Activated T-helper 1 cell treated with anti-CD3 and anti-CD28 coated beads, Interleukin-12 subunit alpha, Interleukin-12 subunit beta, Interleukin-2, Interleukin-4 antibody, amounts not matched to agents 30 ng/mL and 10 ng/mL and 1 ng/mL, durations not matched to agents 14 hours and 24 hours and 36 hours (primary cell): ENCODE measurements at regions not wholly inside any gene's neighbourhood (a gene's known extent, or its start where the extent isn't known, plus 50 kb on each side); places are given as distances from the start of the nearest gene placed in this dataset.

Experiments used
- DNase-seq: peaks from one replicate; pipeline ENCODE4 v3.0.0; 2021; ENCODE audit warnings: low spot score
- H3K27ac Mint-ChIP-seq: one replicate; pipeline ENCODE4 v1.8.0; 2021; ENCODE audit warnings: mild to moderate bottlenecking, mixed read lengths
- H3K27me3 Mint-ChIP-seq: one replicate; pipeline ENCODE4 v1.8.0; 2022; ENCODE audit warnings: mild to moderate bottlenecking, moderate library complexity, mixed read lengths; ENCODE audit not compliant: insufficient read depth
- H3K36me3 Mint-ChIP-seq: one replicate; pipeline ENCODE4 v1.8.0; 2021; ENCODE audit warnings: low read depth, mixed read lengths
- H3K4me1 Mint-ChIP-seq: one replicate; pipeline ENCODE4 v1.8.0; 2021; ENCODE audit warnings: low read depth, mixed read lengths
- H3K4me3 Mint-ChIP-seq: one replicate; pipeline ENCODE4 v1.8.0; 2021; ENCODE audit warnings: mild to moderate bottlenecking, moderate library complexity, mixed read lengths
- H3K9me3 Mint-ChIP-seq: one replicate; pipeline ENCODE4 v1.8.0; 2021; ENCODE audit warnings: mixed read lengths
- intact Hi-C: fragments of 100-400 bp; cut with micrococcal nuclease; formaldehyde crosslinking; loops from one replicate; pipeline ENCODE4 v1.15.1; 2024

DNA sequence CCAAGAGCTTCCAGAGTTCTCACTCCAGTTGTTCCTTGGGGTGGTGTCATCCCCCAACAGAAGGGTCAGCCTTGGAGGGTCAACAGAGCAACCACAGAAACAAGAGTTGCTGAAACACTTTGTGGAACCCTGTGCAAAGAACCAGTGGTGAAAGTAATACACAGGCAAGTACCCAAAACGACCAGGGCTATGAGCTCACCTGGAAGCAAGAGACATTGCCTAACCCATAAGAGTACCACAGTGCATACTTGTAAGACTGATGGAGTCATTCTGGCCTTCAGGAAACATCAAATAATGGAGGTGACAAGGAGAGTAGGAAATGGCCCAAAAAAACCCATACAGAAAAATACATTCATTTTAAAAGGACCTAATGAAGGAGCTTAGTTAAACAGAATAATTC lies 184.3 kb upstream of the TSC22D1 start:
- intact Hi-C loops: no loop called here
- Mint-ChIP-seq H3K9me3 (no peaks in the 10 kb centered on the region), H3K4me1 (peaks cover 46% of the 10 kb centered on the region), H3K27ac (no peak overlapping the region), H3K27me3 (peaks cover 2% of the 10 kb centered on the region), H3K36me3 (no peaks in the 10 kb centered on the region), H3K4me3 (no peak overlapping the region)
- no peak for DNase-seq

DNA sequence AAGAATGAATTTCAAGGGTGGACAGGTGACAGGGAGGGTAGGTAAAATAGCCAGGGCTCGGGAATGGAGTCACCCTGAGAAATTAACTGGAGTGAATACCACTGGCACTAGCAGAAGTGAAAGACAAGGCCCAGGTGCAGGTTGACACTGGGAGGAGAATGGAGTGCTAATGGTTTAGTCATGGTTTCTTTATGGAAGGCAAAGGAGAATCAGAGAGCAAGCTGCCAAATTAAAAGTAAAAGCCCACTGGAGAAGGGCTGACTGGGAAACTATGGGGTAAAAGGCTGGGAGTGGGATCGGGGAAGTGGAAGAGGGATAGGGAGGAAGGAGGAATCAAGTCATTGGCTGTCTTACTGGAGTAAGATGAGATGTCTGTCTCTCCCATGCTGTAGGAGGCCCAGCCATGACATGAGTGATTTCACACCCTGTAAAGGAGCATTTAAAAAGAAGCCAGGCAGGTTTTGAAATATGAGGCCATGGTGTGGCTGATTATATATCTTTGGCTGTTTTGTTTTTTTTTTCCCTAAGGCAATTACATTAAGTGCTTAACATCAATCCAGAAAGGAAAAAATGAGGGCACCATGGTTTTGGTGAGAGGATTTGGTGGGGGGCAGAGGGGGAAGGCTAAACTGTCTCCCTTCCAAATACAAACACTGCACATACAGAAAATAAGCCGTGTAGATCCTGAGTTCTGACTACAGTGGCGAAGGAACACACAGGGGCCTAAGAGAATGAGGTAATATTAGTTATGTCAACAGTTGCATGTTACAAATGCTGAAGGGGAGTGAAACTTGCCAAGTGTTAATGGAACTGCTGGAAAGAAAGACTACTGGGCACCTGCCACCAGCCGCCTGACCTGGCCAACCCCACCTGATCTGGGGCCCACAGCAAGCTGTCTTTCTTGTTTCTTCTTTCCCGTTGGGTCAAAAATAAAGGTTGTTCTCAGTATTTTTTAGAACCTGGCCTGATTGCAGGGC lies 183.5 kb upstream of the TSC22D1 start:
- intact Hi-C loops: loop anchor here (1.0 kb wide), 1 partner anchor 9 kb away; no protein-coding TSS in a partner anchor
- Mint-ChIP-seq H3K4me1 (peaks cover 41% of the 10 kb centered on the region), H3K36me3 (no peaks in the 10 kb centered on the region), H3K9me3 (no peaks in the 10 kb centered on the region), H3K4me3 (no peak overlapping the region), H3K27me3 (peaks cover 2% of the 10 kb centered on the region), H3K27ac (no peak overlapping the region)
- DNase-seq: no peak

GRCh38 chr13:44758630-44759383 lies 182.7 kb upstream of the TSC22D1 start:
- H3K27me3 Mint-ChIP-seq: peaks cover 2% of the 10 kb centered on the region
- intact Hi-C loops: loop anchor here (1.0 kb wide), 3 partner anchors 9 to 110 kb away; no protein-coding TSS in a partner anchor
- no peak for DNase-seq
- peaks cover 32% of the 10 kb centered on the region for H3K4me1 Mint-ChIP-seq
- H3K36me3 Mint-ChIP-seq: no peaks in the 10 kb centered on the region
- no peaks in the 10 kb centered on the region for H3K9me3 Mint-ChIP-seq
- peak overlapping the region; percentile 79 for H3K27ac Mint-ChIP-seq
- H3K4me3 Mint-ChIP-seq: no peak overlapping the region

- Mint-ChIP-seq H3K4me3 (no peak overlapping the region), H3K4me1 (peaks cover 29% of the 10 kb centered on the region), H3K9me3 (no peaks in the 10 kb centered on the region), H3K27ac (no peak overlapping the region), H3K27me3 (peaks cover 5% of the 10 kb centered on the region), H3K36me3 (no peaks in the 10 kb centered on the region)
- no peak for DNase-seq
- intact Hi-C loops: loop anchor here (1.0 kb wide), 2 partner anchors 59 to 108 kb away; no protein-coding TSS in a partner anchor
Observed at GRCh38 chr13:44757671-44758070, 181.5 kb upstream of the TSC22D1 start.

DNA sequence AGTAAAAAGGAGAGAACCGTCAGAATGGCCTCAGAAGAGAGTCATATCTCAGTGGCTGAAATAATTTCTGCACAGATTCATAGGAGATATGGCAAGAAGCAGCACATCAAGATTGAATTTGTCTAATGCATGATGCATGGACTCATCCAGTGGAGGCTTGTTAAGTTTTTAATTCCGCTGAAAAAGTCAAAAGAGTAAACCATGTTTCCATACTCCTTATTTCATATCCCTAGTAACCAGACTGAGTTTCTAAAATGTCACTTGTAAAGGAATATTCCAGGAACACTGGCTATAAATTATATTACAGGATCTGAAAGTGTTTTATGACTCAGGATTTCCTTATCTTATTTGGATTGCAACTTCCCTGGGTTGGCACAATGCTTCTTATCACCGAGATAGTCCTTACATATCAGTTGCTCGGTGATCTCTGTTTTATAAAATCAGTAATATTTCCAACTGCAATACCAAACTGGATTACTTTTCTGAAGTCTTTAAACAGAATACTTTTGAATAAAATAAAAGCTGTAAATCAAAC lies 180.2 kb upstream of the TSC22D1 start:
- H3K4me1 Mint-ChIP-seq: peaks cover 29% of the 10 kb centered on the region
- peaks cover 8% of the 10 kb centered on the region for H3K27me3 Mint-ChIP-seq
- H3K27ac Mint-ChIP-seq: peak overlapping the region; percentile 37
- no peaks in the 10 kb centered on the region for H3K9me3 Mint-ChIP-seq
- H3K36me3 Mint-ChIP-seq: no peaks in the 10 kb centered on the region
- H3K4me3 Mint-ChIP-seq: no peak overlapping the region
- no peak for DNase-seq
- intact Hi-C loops: no loop called here

DNA sequence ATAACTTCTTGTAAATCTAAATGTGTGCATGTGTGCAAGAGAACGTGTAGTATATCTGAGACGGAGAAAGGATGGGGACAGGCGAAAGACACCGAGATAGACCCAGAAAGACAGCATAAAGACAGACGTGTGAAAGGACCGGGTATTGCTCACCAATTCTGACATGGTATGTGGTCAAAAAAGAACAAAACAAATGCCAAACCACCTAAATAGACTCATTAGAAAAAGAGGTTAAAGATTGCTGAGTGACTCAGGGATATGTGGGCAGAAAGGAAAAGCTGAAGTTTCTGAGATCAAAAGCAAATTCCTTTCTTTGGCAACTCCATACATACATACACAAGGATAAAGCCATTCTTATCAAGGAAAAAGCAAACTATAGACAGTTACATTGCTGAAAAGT lies 179.7 kb upstream of the TSC22D1 start:
- peaks cover 8% of the 10 kb centered on the region for H3K27me3 Mint-ChIP-seq

GRCh38 chr13:44752164-44752563 lies 176.0 kb upstream of the TSC22D1 start:
- H3K36me3 Mint-ChIP-seq: no peaks in the 10 kb centered on the region
- no peak for DNase-seq
- no peaks in the 10 kb centered on the region for H3K9me3 Mint-ChIP-seq
- no peak overlapping the region for H3K4me3 Mint-ChIP-seq
- H3K4me1 Mint-ChIP-seq: peaks cover 7% of the 10 kb centered on the region
- H3K27me3 Mint-ChIP-seq: peaks cover 8% of the 10 kb centered on the region
- no peak overlapping the region for H3K27ac Mint-ChIP-seq
- intact Hi-C loops: no loop called here

More for the DNA sequence above, 179.7 kb upstream of the TSC22D1 start:
- Mint-ChIP-seq H3K27ac (peak overlapping the region; percentile 37), H3K4me1 (peaks cover 29% of the 10 kb centered on the region), H3K9me3 (no peaks in the 10 kb centered on the region), H3K36me3 (no peaks in the 10 kb centered on the region), H3K4me3 (no peak overlapping the region)
- DNase-seq: no peak
- intact Hi-C loops: no loop called here

DNA sequence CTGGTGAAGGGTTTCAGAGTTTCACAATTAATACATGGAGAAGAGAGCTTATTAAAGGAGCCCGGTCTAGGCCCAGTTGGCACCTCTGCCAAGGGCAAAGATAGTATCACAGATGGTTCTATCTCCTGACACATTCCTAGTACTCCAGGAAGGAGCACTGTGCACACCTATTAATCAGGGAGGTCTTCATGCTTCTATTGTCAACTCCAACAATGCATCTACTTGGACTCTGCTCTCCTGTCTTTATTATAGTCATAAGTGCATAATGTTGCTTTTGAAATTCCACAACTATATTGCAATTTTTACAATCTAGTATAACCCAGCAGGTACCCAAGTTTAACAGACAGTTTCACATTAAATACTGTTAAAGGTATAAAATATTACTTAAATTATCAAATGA lies 174.5 kb upstream of the TSC22D1 start:
- no peak for DNase-seq
- H3K4me3 Mint-ChIP-seq: no peak overlapping the region
- peaks cover 12% of the 10 kb centered on the region for H3K27me3 Mint-ChIP-seq
- intact Hi-C loops: no loop called here
- H3K9me3 Mint-ChIP-seq: no peaks in the 10 kb centered on the region
- H3K36me3 Mint-ChIP-seq: peaks cover 1% of the 10 kb centered on the region
- H3K4me1 Mint-ChIP-seq: no peaks in the 10 kb centered on the region
- no peak overlapping the region for H3K27ac Mint-ChIP-seq

DNA sequence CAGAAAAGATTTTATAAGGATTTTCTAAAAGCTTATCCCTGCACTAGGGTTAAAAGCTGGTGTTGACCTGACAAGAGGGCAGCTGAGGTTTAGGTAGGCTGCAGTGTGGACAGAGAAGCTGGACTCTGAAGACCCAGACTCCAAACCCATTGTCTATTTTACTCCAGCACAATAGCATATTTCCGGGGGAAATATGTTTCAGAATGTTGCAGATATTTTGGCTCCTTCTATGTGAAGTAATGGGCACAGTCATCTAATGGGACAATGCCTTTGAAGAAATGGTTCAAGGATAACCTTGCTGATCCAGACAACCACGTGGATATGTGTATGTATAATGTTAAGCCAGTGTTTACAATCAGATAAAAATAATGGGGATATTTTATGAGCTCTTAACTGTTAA lies 173.8 kb upstream of the TSC22D1 start:
- no peak overlapping the region for H3K4me3 Mint-ChIP-seq
- peaks cover 15% of the 10 kb centered on the region for H3K27me3 Mint-ChIP-seq
- H3K27ac Mint-ChIP-seq: no peak overlapping the region
- peaks cover 1% of the 10 kb centered on the region for H3K36me3 Mint-ChIP-seq
- intact Hi-C loops: no loop called here
- no peak for DNase-seq
- no peaks in the 10 kb centered on the region for H3K9me3 Mint-ChIP-seq
- H3K4me1 Mint-ChIP-seq: no peaks in the 10 kb centered on the region

DNA sequence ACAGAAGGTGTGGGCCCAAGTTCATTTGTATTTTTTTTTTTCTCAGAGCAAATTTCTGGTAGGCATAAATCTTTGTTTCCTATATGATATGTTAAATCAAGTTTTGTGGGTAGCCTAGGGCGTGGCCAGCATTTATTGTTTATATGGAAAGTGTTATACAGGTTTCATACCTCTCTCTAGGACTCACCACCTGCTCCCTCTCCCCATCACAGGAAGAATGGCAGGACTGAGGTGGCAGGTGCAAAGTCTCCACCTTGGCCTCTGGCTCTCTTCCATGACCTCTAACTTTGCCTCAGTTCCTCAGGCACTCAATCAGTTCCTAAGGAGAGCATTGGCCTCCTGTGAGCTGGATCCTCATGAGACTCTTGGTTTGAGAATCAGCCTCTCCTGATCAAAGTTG lies 172.3 kb upstream of the TSC22D1 start:
- Mint-ChIP-seq H3K4me1 (no peaks in the 10 kb centered on the region), H3K36me3 (peaks cover 1% of the 10 kb centered on the region), H3K27me3 (peaks cover 15% of the 10 kb centered on the region), H3K4me3 (no peak overlapping the region), H3K9me3 (peaks cover 4% of the 10 kb centered on the region), H3K27ac (no peak overlapping the region)
- no peak for DNase-seq
- intact Hi-C loops: no loop called here

DNA sequence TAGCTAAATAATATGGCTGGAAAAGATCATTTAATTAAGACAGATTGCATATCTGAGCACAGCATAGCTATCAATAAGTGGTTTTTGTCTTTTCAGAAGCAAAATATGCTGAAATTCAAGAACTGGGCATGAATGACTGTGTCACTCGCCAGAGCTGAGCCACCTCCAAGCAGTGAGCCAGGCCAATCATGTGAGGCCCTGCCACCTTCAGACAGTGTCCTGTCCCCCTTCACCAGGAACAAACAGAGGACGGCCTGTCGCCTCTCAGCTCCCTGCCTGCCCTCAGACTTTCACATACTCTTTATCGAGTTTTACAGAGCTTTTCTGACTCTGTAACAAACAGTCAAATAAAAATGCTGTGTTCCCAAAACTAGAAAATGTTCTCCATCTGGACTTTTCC lies 171.0 kb upstream of the TSC22D1 start:
- intact Hi-C loops: no loop called here

DNA sequence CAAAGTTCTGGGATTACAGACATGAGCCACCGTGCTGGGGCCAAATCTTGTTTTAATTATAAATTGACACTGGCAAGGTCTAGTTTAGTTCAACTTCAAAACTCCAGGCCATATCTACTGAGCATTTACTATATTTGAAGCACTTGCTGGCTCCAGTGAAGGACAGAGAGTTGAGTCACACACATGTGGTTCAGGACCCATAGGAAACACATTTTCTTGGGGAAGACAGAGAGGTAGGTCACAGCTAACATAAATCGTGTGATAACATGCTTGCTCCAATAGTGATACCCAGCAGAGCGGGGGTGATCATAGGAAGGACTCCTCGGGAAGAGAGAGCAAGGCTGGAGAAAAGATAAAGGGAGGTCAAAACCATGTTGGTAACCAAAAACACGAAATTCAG lies 170.6 kb upstream of the TSC22D1 start:
- Mint-ChIP-seq H3K4me3 (no peak overlapping the region), H3K27ac (no peak overlapping the region), H3K36me3 (peaks cover 1% of the 10 kb centered on the region), H3K27me3 (peaks cover 9% of the 10 kb centered on the region), H3K9me3 (peaks cover 4% of the 10 kb centered on the region), H3K4me1 (no peaks in the 10 kb centered on the region)
- intact Hi-C loops: no loop called here
- DNase-seq: no peak

More for the DNA sequence above, 171.0 kb upstream of the TSC22D1 start:
- Mint-ChIP-seq H3K27me3 (peaks cover 12% of the 10 kb centered on the region), H3K36me3 (peaks cover 1% of the 10 kb centered on the region), H3K4me1 (no peaks in the 10 kb centered on the region), H3K9me3 (peaks cover 4% of the 10 kb centered on the region), H3K27ac (no peak overlapping the region), H3K4me3 (no peak overlapping the region)
- DNase-seq: no peak
